ENCODE measurements at regions not wholly inside any gene's neighbourhood (a gene's known extent, or its start where the extent isn't known, plus 50 kb on each side); places are given as distances from the start of the nearest gene placed in this dataset.

- TF ChIP-seq, protein P1, sequence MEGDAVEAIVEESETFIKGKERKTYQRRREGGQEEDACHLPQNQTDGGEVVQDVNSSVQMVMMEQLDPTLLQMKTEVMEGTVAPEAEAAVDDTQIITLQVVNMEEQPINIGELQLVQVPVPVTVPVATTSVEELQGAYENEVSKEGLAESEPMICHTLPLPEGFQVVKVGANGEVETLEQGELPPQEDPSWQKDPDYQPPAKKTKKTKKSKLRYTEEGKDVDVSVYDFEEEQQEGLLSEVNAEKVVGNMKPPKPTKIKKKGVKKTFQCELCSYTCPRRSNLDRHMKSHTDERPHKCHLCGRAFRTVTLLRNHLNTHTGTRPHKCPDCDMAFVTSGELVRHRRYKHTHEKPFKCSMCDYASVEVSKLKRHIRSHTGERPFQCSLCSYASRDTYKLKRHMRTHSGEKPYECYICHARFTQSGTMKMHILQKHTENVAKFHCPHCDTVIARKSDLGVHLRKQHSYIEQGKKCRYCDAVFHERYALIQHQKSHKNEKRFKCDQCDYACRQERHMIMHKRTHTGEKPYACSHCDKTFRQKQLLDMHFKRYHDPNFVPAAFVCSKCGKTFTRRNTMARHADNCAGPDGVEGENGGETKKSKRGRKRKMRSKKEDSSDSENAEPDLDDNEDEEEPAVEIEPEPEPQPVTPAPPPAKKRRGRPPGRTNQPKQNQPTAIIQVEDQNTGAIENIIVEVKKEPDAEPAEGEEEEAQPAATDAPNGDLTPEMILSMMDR (IDR thresholded peaks at IDR 0.05), result no peak
- TF ChIP-seq TCF7L2 (IDR thresholded peaks at IDR 0.05; ENCODE audit: low read depth, low read length) (no peak), POLR2AphosphoS5 (IDR thresholded peaks at IDR 0.05; ENCODE audit: low read depth, low read length) (no peak)
Observed at GRCh38 chr13:75996582-75996981, 360.5 kb downstream of the LMO7 start.

All from Panc1 (cell line).